ENCODE measurements at regions not wholly inside any gene's neighbourhood (a gene's known extent, or its start where the extent isn't known, plus 50 kb on each side); places are given as distances from the start of the nearest gene placed in this dataset.

- no peaks in the 10 kb centered on the region for H3K9me2 ChIP-seq (ENCODE audit: insufficient read depth, low read length)
- no peak overlapping the region for H3K4me3 ChIP-seq (ENCODE audit: low read length)
- H3K27me3 ChIP-seq (ENCODE audit: insufficient read depth, low read depth, low read length), result no peaks in the 10 kb centered on the region
- no peak overlapping the region for H3K27ac ChIP-seq (ENCODE audit: low read length)
- no peaks in the 10 kb centered on the region for H3K36me3 ChIP-seq (ENCODE audit: insufficient read depth, low read length)
- no peaks in the 10 kb centered on the region for H3K9me3 ChIP-seq (ENCODE audit: low read length)
- no peak overlapping the region for H3K9ac ChIP-seq (ENCODE audit: low read length)
- H3F3A ChIP-seq (ENCODE audit: insufficient read depth, low read length, poor library complexity, severe bottlenecking), result no peaks in the 10 kb centered on the region
- H4K20me1 ChIP-seq (ENCODE audit: insufficient read depth), result no peaks in the 10 kb centered on the region
- peaks cover 19% of the 10 kb centered on the region for H3K79me2 ChIP-seq (replicated peaks; ENCODE audit: insufficient read depth, low read length)
- no peak overlapping the region for H3K4me2 ChIP-seq (ENCODE audit: low read length)
- no peak for TF ChIP-seq MXI1 (conservative IDR thresholded peaks at IDR 0.05; ENCODE audit: poor library complexity, severe bottlenecking)
- no peak for TF ChIP-seq TAF1 (IDR thresholded peaks at IDR 0.05; ENCODE audit: low read depth)
- TF ChIP-seq REST (IDR thresholded peaks at IDR 0.05; ENCODE audit: borderline replicate concordance), result no peak
- TF ChIP-seq POLR2AphosphoS5 (IDR thresholded peaks at IDR 0.05), result no peak
- TF ChIP-seq EZH2 (IDR thresholded peaks at IDR 0.05; ENCODE audit: borderline replicate concordance, insufficient read depth, low read length, poor library complexity, severe bottlenecking), result no peak
- no peak for TF ChIP-seq RAD21 (conservative IDR thresholded peaks at IDR 0.05)
- no peak for TF ChIP-seq SMC3 (conservative IDR thresholded peaks at IDR 0.05; ENCODE audit: poor library complexity)
- TF ChIP-seq CTCF (IDR thresholded peaks at IDR 0.05; ENCODE audit: poor library complexity, severe bottlenecking), result no peak
- no peak for TF ChIP-seq EP300 (conservative IDR thresholded peaks at IDR 0.05; ENCODE audit: poor library complexity, severe bottlenecking)
- no peak overlapping the region for H2AFZ ChIP-seq (ENCODE audit: low read depth, low read length)
Measured at GRCh38 chr13:73832128-73832588, 302.0 kb downstream of the KLF12 start.

GRCh38 chr13:73829416-73829815 lies 304.8 kb downstream of the KLF12 start:
- no peak overlapping the region for H3K27ac ChIP-seq (ENCODE audit: low read length)
- H3K4me2 ChIP-seq (ENCODE audit: low read length), result no peak overlapping the region
- no peak for TF ChIP-seq REST (IDR thresholded peaks at IDR 0.05; ENCODE audit: borderline replicate concordance)
- TF ChIP-seq MXI1 (conservative IDR thresholded peaks at IDR 0.05; ENCODE audit: poor library complexity, severe bottlenecking), result no peak
- TF ChIP-seq EP300 (conservative IDR thresholded peaks at IDR 0.05; ENCODE audit: poor library complexity, severe bottlenecking), result no peak
- TF ChIP-seq CTCF (IDR thresholded peaks at IDR 0.05; ENCODE audit: poor library complexity, severe bottlenecking), result no peak
- TF ChIP-seq EZH2 (IDR thresholded peaks at IDR 0.05; ENCODE audit: borderline replicate concordance, insufficient read depth, low read length, poor library complexity, severe bottlenecking), result no peak
- TF ChIP-seq SMC3 (conservative IDR thresholded peaks at IDR 0.05; ENCODE audit: poor library complexity), result no peak
- TF ChIP-seq TAF1 (IDR thresholded peaks at IDR 0.05; ENCODE audit: low read depth), result no peak
- TF ChIP-seq RAD21 (conservative IDR thresholded peaks at IDR 0.05), result no peak
- no peak for TF ChIP-seq POLR2AphosphoS5 (IDR thresholded peaks at IDR 0.05)
- no peaks in the 10 kb centered on the region for H3K9me2 ChIP-seq (ENCODE audit: insufficient read depth, low read length)
- no peaks in the 10 kb centered on the region for H3K27me3 ChIP-seq (ENCODE audit: insufficient read depth, low read depth, low read length)
- peaks cover 24% of the 10 kb centered on the region for H3K79me2 ChIP-seq (replicated peaks; ENCODE audit: insufficient read depth, low read length)
- no peaks in the 10 kb centered on the region for H3K36me3 ChIP-seq (ENCODE audit: insufficient read depth, low read length)
- H3K9ac ChIP-seq (ENCODE audit: low read length), result no peak overlapping the region
- no peaks in the 10 kb centered on the region for H3K9me3 ChIP-seq (ENCODE audit: low read length)
- H2AFZ ChIP-seq (ENCODE audit: low read depth, low read length), result no peak overlapping the region
- H3F3A ChIP-seq (ENCODE audit: insufficient read depth, low read length, poor library complexity, severe bottlenecking), result no peaks in the 10 kb centered on the region
- no peak overlapping the region for H3K4me3 ChIP-seq (ENCODE audit: low read length)
- H4K20me1 ChIP-seq (ENCODE audit: insufficient read depth), result no peaks in the 10 kb centered on the region

All from neural cell (in vitro differentiated cells).